GM18511 (cell line): ENCODE measurements at regions not wholly inside any gene's neighbourhood (a gene's known extent, or its start where the extent isn't known, plus 50 kb on each side); places are given as distances from the start of the nearest gene placed in this dataset.

Source experiments
- ATAC-seq: cut with Tn5 transposase; IDR thresholded peaks from one replicate; pipeline ENCODE4 v1.9.1; 2021; ENCODE audit warnings: mild to moderate bottlenecking, moderate library complexity; ENCODE audit not compliant: unreplicated experiment

GRCh38 chr16:86037999-86038925 is 139.3 kb downstream of the IRF8 start:
- no peak for ATAC-seq

- no peak for ATAC-seq
Observed at GRCh38 chr16:86038926-86039310, 140.0 kb downstream of the IRF8 start.

- ATAC-seq: no peak
Observed at GRCh38 chr16:86039606-86040005, 140.6 kb downstream of the IRF8 start.

GRCh38 chr16:86040496-86040895 is 141.5 kb downstream of the IRF8 start:
- no peak for ATAC-seq

- no peak for ATAC-seq
Observed at GRCh38 chr16:86041215-86041614, 142.3 kb downstream of the IRF8 start.

- no peak for ATAC-seq
Observed at GRCh38 chr16:86041807-86042206, 142.8 kb downstream of the IRF8 start.

GRCh38 chr16:86042393-86042792 is 143.4 kb downstream of the IRF8 start:
- no peak for ATAC-seq

GRCh38 chr16:86042996-86043725 is 144.2 kb downstream of the IRF8 start:
- ATAC-seq: no peak

GRCh38 chr16:86044241-86044671 is 145.3 kb downstream of the IRF8 start:
- no peak for ATAC-seq

- no peak for ATAC-seq
Observed at GRCh38 chr16:86044881-86045590, 146.1 kb downstream of the IRF8 start.

GRCh38 chr16:86045591-86045971 is 146.6 kb downstream of the IRF8 start:
- no peak for ATAC-seq

GRCh38 chr16:86046026-86046425 is 147.1 kb downstream of the IRF8 start:
- no peak for ATAC-seq

GRCh38 chr16:86046667-86047270 is 147.8 kb downstream of the IRF8 start:
- no peak for ATAC-seq

- ATAC-seq: no peak
Observed at GRCh38 chr16:86048221-86048620, 149.3 kb downstream of the IRF8 start.

GRCh38 chr16:86048882-86049585 is 150.1 kb downstream of the IRF8 start:
- no peak for ATAC-seq

GRCh38 chr16:86049641-86050040 is 150.7 kb downstream of the IRF8 start:
- no peak for ATAC-seq

- no peak for ATAC-seq
Observed at GRCh38 chr16:86050111-86050510, 151.1 kb downstream of the IRF8 start.

GRCh38 chr16:86050591-86051367 is 151.8 kb downstream of the IRF8 start:
- no peak for ATAC-seq

GRCh38 chr16:86051368-86052114 is 152.6 kb downstream of the IRF8 start:
- no peak for ATAC-seq
